HL-60/S4 (cell line): ENCODE measurements at regions not wholly inside any gene's neighbourhood (a gene's known extent, or its start where the extent isn't known, plus 50 kb on each side); places are given as distances from the start of the nearest gene placed in this dataset.

ENCODE experiments used
- in situ Hi-C: fragments of 300-500 bp; cut with MboI; formaldehyde crosslinking; loops from 2 replicates; pipeline ENCODE4 v1.14.3; 2022; ENCODE audit warnings: low sequenced_read_pairs

GRCh38 chr6:71007298-71007697 is 50.4 kb upstream of the B3GAT2 start:
- in situ Hi-C loops = loop anchor here (25.0 kb wide), 1 partner anchor 295 kb away; no protein-coding TSS in a partner anchor

DNA sequence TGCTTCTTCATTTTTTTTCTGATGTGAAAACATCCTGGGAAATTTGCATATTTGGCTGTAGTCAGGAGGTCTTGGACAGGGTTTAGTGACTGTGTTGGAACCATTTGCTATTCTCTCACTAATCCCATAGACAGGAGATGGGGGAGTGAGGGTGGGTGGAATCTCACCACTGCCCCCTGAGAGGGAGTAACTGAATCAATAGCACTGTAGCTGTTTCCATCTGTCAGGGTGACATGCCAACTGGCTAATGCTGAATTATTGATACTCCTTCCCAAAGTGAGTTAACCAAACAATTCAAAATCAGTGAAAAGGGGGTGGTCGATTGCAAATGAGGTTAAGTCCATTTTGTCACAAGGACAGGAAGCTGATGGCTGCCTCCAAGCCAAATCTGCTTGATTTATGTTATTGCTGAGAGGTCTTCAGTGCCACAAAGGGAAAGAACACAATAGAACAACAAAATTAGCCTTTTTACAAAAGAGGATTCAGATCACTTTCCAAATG is 55.1 kb upstream of the B3GAT2 start:
- in situ Hi-C loops = loop anchor here (25.0 kb wide), 1 partner anchor 300 kb away; no protein-coding TSS in a partner anchor

DNA sequence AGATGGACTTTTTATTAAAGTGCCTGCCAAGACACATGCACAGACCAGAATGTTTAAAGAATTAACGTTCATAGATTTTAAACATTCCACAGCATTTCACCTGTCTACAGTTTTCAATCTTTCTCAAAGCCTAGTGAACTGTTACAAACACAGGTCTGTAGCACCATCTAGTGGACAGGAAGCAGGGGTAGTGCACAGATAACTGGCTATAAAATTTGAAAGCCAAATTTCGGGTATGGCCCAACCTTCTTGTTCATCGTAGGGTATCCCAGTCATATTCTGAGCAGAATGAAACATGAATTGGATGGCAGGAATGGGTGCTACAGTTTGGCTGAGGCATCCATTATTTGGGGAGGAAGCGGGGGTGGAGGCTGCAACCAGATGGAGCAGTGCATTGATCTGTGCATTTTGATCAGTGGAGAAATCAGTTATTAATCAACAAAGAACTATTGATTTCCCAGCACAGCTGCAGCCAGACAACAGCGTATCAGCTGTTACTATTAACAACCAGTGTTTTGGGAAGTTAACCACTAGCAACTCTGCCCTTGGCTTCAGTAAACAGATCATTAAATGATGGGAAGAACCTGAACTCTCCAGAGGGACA is 56.1 kb upstream of the B3GAT2 start:
- in situ Hi-C loops = loop anchor here (25.0 kb wide), 1 partner anchor 301 kb away; no protein-coding TSS in a partner anchor

DNA sequence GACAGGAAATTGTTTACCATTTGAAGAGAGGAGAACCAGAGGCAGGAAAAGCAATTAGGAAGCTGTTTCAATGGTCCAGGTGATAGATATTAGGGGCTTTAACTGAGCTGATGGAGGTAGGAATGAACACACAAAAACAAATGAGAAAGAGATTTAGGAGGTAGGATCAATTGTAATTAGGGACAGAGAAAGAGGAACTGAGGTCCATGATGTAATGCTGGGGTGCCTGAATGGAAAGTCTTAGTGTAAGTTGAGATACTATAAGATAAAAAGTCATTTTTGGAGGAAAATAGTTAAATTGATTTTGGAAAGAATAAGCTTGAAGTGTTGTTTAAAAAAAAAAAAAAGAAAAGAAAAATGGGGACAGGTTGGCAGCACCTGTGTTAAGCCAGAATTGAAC is 58.5 kb upstream of the B3GAT2 start:
- in situ Hi-C loops = loop anchor here (25.0 kb wide), 1 partner anchor 303 kb away; no protein-coding TSS in a partner anchor

GRCh38 chr6:71028236-71028876 is 71.5 kb upstream of the B3GAT2 start:
- in situ Hi-C loops = no loop called here

GRCh38 chr6:71028877-71029252 is 72.0 kb upstream of the B3GAT2 start:
- in situ Hi-C loops = no loop called here

GRCh38 chr6:71029555-71029954 is 72.7 kb upstream of the B3GAT2 start:
- in situ Hi-C loops = no loop called here

- in situ Hi-C loops = no loop called here
Measured at GRCh38 chr6:71031912-71032311, 75.1 kb upstream of the B3GAT2 start.

- in situ Hi-C loops = no loop called here
Measured at GRCh38 chr6:71033171-71033570, 76.3 kb upstream of the B3GAT2 start.

- in situ Hi-C loops = no loop called here
Measured at GRCh38 chr6:71033890-71034289, 77.0 kb upstream of the B3GAT2 start.

DNA sequence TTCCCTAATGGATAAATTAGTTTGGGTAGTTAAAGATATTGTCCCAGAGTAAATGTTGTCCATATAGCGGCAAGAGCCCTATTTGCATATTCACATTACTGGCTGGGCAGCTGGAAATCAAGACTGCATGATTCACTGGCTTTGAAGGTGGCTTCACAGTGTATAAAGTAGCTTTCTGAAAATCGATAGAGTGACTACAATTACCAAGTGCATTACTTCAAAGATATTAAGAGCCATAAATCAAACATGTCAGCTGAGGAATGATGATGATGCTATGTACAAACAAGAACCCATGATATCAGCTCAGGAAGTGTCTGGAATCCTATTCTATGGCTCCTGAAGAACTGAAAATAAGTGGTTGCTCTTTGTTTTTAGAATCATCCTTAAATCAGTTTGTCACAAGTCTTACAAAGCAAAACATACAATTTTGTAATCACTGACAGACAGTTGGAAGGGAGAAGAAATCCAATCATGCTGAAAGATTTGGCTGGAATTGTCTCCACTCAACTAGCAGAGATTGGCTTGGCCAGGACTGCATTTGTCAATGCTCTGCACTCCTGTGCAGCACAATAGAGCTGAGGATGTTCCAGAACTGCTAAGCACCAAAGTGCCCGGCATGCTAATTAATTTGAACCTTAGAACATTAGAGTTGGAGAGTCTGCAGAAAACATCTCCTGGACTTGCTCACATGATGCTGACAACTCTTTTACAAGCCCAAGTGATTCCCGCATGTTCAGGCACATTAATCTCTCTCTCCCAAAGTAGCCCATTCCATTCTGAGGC is 77.9 kb upstream of the B3GAT2 start:
- in situ Hi-C loops = no loop called here

DNA sequence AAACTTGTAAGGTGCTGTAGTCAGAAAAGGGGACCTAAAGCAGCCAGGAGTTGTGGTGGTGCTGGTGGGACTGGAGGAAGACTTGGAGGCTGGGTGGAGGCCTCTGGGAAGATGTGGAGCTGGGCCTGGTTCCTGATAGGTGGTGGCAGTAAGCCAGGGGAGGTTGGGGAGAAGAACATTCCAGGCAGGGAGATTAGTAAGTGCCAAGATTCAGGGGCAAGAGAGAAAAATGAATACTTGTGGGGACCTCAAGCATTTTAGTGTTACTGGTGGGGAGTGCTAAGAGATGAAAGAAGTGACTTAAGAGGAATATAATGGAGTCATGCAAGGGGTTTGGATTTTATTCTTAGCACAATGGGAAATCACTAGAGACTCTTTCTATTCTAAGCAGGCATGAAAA is 79.0 kb upstream of the B3GAT2 start:
- in situ Hi-C loops = no loop called here

DNA sequence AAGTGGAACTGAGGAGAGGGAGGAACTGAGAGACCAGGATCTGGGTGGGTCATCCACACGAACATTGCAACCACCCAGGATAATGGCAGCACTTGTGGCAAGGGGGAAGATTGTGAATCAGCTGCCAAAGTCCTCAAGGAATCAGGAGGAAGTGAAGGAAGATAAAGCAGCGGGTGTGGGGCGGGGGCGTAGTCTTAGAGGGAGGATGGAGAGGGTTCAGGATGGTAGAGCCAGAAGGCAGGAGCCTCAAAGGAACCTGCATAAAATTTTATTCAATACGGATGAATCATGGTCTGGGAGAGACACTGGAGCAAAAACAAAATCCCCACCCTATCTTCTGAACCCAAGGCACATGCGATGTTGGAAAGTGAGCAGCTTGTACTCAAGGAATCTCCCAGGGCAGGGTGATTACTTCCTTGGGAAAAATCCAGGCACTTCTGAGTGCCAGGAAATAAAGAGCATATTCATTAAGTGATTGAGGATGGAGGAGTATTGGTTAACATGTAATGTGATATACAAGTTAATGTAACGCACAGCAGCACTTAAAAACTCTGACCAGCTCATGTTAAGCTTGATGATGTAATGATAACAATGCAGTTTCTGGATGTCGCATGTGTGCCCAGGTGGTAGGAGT is 82.0 kb upstream of the B3GAT2 start:
- in situ Hi-C loops = no loop called here

- in situ Hi-C loops = no loop called here
Measured at GRCh38 chr6:71040043-71040442, 83.2 kb upstream of the B3GAT2 start.

- in situ Hi-C loops = no loop called here
Measured at GRCh38 chr6:71040841-71041240, 84.0 kb upstream of the B3GAT2 start.

GRCh38 chr6:71043902-71044301 is 87.0 kb upstream of the B3GAT2 start:
- in situ Hi-C loops = no loop called here

DNA sequence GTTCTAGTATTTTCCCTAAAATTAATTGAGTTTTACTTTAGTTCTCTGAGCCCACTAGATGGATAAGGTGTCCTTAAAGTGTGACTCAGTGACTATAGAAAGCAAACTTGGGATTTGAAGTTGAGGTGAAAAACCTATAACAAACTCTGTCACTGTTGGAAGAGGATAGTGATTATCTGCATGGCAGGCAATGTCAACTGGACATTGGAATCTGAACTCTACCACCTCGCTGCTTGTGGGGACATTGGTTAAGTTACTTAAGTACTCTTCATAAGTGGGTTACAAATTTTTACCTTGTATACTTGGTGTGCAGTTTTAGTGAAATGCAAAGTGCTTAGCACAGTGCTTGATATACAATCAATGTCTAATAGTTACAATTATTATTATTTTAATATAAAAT is 87.9 kb upstream of the B3GAT2 start:
- in situ Hi-C loops = no loop called here

- in situ Hi-C loops = no loop called here
Measured at GRCh38 chr6:71045296-71045695, 88.4 kb upstream of the B3GAT2 start.

- in situ Hi-C loops = no loop called here
Measured at GRCh38 chr6:71047417-71047816, 90.6 kb upstream of the B3GAT2 start.

DNA sequence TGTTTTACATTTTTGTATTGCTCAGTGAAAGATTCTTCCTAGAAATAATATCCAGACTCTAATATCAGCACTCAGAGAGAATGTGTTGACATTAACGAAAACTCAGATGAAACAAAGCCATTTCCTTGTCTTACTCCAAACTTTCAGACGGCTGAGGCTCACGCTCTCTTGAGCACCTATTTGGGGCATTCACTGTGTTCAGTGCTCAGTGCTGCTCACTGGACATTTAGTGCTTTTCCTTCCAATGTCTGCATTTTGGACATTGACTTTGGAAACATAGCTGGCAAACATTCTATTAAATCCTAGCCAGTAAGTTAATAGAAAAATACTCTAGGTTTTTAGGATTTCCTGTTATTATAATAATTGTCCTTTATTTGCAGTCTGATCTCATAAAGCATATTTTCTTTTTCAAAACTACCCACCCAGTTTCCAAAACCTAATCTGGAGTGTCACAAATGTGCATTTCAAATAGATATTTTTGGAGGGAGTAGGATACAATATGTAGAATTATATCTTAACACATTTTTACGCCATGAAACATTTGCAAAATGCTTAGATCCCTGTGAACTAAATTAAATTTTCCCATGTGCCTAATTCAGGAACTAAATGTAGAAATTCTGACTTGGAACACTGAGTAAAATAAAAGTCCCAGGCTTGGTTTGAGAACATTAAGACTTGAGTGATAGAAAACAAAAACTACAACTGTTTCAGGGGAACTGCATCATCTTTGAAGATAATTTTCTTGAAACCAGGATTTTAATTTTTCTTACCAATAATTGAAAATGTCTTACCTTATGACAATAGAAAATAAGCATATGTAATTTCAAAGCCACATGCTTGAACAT is 91.7 kb upstream of the B3GAT2 start:
- in situ Hi-C loops = no loop called here
